ENCODE measurements at regions not wholly inside any gene's neighbourhood (a gene's known extent, or its start where the extent isn't known, plus 50 kb on each side); places are given as distances from the start of the nearest gene placed in this dataset.

- TF ChIP-seq EZH2phosphoT487 (IDR thresholded peaks at IDR 0.05; ENCODE audit: borderline replicate concordance): no peak
- no peak for TF ChIP-seq SP1 (IDR thresholded peaks at IDR 0.05; ENCODE audit: low read depth)
- TF ChIP-seq YY1 (IDR thresholded peaks at IDR 0.05; ENCODE audit: extremely low read depth, insufficient replicate concordance, low read depth, low read length): no peak
- TF ChIP-seq ZNF274 (IDR thresholded peaks at IDR 0.05; ENCODE audit: low read depth, low read length): no peak
- no peak for TF ChIP-seq SRF (IDR thresholded peaks at IDR 0.05; ENCODE audit: low read depth)
- TF ChIP-seq CTCF (IDR thresholded peaks at IDR 0.05 in 2 of 3, conservative IDR thresholded peaks at IDR 0.05 in 1 of 3; ENCODE audit: borderline replicate concordance in 1 of 3, insufficient read depth in 1 of 3, low read depth in 2 of 3, low read length in 2 of 3): no peak
- no peak for TF ChIP-seq MAX (IDR thresholded peaks at IDR 0.05)
- TF ChIP-seq ZFX (IDR thresholded peaks at IDR 0.05): no peak
- no peak for TF ChIP-seq REST (IDR thresholded peaks at IDR 0.05; ENCODE audit: low read depth)
- TF ChIP-seq, protein P1, sequence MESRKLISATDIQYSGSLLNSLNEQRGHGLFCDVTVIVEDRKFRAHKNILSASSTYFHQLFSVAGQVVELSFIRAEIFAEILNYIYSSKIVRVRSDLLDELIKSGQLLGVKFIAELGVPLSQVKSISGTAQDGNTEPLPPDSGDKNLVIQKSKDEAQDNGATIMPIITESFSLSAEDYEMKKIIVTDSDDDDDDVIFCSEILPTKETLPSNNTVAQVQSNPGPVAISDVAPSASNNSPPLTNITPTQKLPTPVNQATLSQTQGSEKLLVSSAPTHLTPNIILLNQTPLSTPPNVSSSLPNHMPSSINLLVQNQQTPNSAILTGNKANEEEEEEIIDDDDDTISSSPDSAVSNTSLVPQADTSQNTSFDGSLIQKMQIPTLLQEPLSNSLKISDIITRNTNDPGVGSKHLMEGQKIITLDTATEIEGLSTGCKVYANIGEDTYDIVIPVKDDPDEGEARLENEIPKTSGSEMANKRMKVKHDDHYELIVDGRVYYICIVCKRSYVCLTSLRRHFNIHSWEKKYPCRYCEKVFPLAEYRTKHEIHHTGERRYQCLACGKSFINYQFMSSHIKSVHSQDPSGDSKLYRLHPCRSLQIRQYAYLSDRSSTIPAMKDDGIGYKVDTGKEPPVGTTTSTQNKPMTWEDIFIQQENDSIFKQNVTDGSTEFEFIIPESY (IDR thresholded peaks at IDR 0.05; ENCODE audit: extremely low read depth, insufficient replicate concordance, low read length): no peak
- TF ChIP-seq, protein P2, sequence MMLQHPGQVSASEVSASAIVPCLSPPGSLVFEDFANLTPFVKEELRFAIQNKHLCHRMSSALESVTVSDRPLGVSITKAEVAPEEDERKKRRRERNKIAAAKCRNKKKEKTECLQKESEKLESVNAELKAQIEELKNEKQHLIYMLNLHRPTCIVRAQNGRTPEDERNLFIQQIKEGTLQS (IDR thresholded peaks at IDR 0.05): no peak
- no peak for TF ChIP-seq CEBPB (IDR thresholded peaks at IDR 0.05; ENCODE audit: low read depth)
- no peak for TF ChIP-seq FOSL1 (IDR thresholded peaks at IDR 0.05; ENCODE audit: low read depth)
- TF ChIP-seq CBX3 (IDR thresholded peaks at IDR 0.05; ENCODE audit: low read depth): no peak
- no peak for TF ChIP-seq ELF1 (IDR thresholded peaks at IDR 0.05; ENCODE audit: borderline replicate concordance, low read depth)
- TF ChIP-seq POLR2A (IDR thresholded peaks at IDR 0.05; ENCODE audit: borderline replicate concordance, extremely low read depth, insufficient read depth, insufficient read length): no peak
- no peak for TF ChIP-seq POLR2AphosphoS5 (IDR thresholded peaks at IDR 0.05; ENCODE audit: low read depth, low read length)
- TF ChIP-seq SIN3A (IDR thresholded peaks at IDR 0.05; ENCODE audit: low read depth): no peak
- TF ChIP-seq RAD21 (IDR thresholded peaks at IDR 0.05; ENCODE audit: low read depth): no peak
- H3K9me3 ChIP-seq (ENCODE audit: control insufficient read depth in 1 of 2, insufficient read depth in 1 of 2, low read depth in 1 of 2, low read length in 2 of 2): no peaks in the 10 kb centered on the region
- DNase-seq (ENCODE audit: low read depth, low spot score): no peak
- RAD21 ChIA-PET (ENCODE audit: low non-redundant PET in 1 of 2, low total read pairs in 2 of 2, uncharacterized antibody in 2 of 2, unreplicated experiment in 2 of 2): no interaction called here
- no peak overlapping the region for H2AFZ ChIP-seq (ENCODE audit: low read depth, low read length, poor library complexity, severe bottlenecking)
- BruUV-seq (replicated peaks): no TSS peak
- no peaks in the 10 kb centered on the region for H4K20me1 ChIP-seq (ENCODE audit: insufficient read depth)
- no peak overlapping the region for H3K4me3 ChIP-seq (replicated peaks in 1 of 2; ENCODE audit: low read depth in 1 of 2, low read length in 2 of 2)
- CTCF ChIA-PET: no interaction called here
- H3K27ac ChIP-seq (ENCODE audit: low read depth, low read length): no peak overlapping the region
- no peaks in the 10 kb centered on the region for H3K79me2 ChIP-seq (ENCODE audit: insufficient read depth, low read length)
- no peak overlapping the region for H3K4me2 ChIP-seq (ENCODE audit: low read length)
- no peaks in the 10 kb centered on the region for H3K36me3 ChIP-seq (ENCODE audit: control insufficient read depth in 1 of 2, insufficient read depth in 2 of 2, low read length in 2 of 2)
- no peaks in the 10 kb centered on the region for H3K4me1 ChIP-seq (ENCODE audit: control insufficient read depth in 1 of 2, insufficient read depth in 2 of 2, low read length in 2 of 2)
- no peaks in the 10 kb centered on the region for H3K9me2 ChIP-seq (ENCODE audit: insufficient read depth)
- intact Hi-C loops (cut with micrococcal nuclease): no loop called here
- H3K27me3 ChIP-seq (ENCODE audit: insufficient read depth, low read length): peaks cover 3% of the 10 kb centered on the region; the same call in 1 of the 2 replicates
- no peak overlapping the region for H3K9ac ChIP-seq (ENCODE audit: low read length)
- POLR2A ChIA-PET: no interaction called here
- ATAC-seq: no peak
Observed at GRCh38 chr1:58067082-58067481, 479.4 kb downstream of the OMA1 start.
